ENCODE measurements at regions not wholly inside any gene's neighbourhood (a gene's known extent, or its start where the extent isn't known, plus 50 kb on each side); places are given as distances from the start of the nearest gene placed in this dataset.

- TF ChIP-seq CHD7 (IDR thresholded peaks at IDR 0.05; ENCODE audit: insufficient replicate concordance, low read length) (no peak), FOSL1 (IDR thresholded peaks at IDR 0.05; ENCODE audit: insufficient read depth, low read depth, low read length) (no peak), E2F6 (IDR thresholded peaks at IDR 0.05) (no peak), BRCA1 (IDR thresholded peaks at IDR 0.05; ENCODE audit: low read depth, low read length) (no peak), SUZ12 (IDR thresholded peaks at IDR 0.05; ENCODE audit: low read length) (no peak), POLR2A (IDR thresholded peaks at IDR 0.05; ENCODE audit: control extremely low read depth in 1 of 2, low read depth in 2 of 2, low read length in 2 of 2) (no peak), KDM4A (IDR thresholded peaks at IDR 0.05; ENCODE audit: low read depth, low read length, severe bottlenecking) (no peak), USF2 (IDR thresholded peaks at IDR 0.05; ENCODE audit: low read length) (no peak), CHD2 (IDR thresholded peaks at IDR 0.05; ENCODE audit: low read length) (no peak), KDM5A (IDR thresholded peaks at IDR 0.05; ENCODE audit: low read length) (no peak)
These were observed 288.6 kb downstream of the ICE1 start (continued) for GRCh38 chr5:5711112-5711511.

Data from H1 (cell line).